HuH-7 (cell line): ENCODE measurements at regions not wholly inside any gene's neighbourhood (a gene's known extent, or its start where the extent isn't known, plus 50 kb on each side); places are given as distances from the start of the nearest gene placed in this dataset.
"Not testable (repeated sequence)": the region's sequence is repeated elsewhere in the genome, so short reads cannot be mapped to it uniquely, and the experiment has no call there.

Experiments used
- DNase-seq: peaks from one replicate; pipeline ENCODE4 v3.0.0; 2011; ENCODE audit warnings: low spot score

GRCh38 chrX:125089761-125090445 lies 229.8 kb upstream of the TEX13C start:
- DNase-seq: no peak

DNA sequence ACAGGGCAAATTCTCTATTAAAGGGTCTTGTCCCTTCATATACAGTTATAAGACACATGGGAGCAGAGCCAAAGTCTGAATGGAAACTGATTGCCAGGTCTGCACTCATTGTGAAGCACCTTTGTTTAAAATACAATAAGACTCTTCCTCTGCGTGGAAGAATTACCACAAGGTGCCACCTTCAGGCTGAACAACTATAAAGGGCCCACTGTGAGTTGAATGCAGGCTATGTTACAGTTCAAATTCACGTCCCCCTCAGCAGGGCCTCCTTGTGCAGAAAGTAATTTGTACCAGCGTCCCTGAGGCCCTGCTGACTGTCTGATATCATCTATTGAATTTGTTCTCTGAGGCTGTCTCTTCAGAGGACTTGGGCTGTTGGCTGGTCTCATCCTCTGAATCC lies 225.8 kb upstream of the TEX13C start:
- DNase-seq: no peak

GRCh38 chrX:125094901-125095300 lies 224.8 kb upstream of the TEX13C start:
- DNase-seq: no peak

DNA sequence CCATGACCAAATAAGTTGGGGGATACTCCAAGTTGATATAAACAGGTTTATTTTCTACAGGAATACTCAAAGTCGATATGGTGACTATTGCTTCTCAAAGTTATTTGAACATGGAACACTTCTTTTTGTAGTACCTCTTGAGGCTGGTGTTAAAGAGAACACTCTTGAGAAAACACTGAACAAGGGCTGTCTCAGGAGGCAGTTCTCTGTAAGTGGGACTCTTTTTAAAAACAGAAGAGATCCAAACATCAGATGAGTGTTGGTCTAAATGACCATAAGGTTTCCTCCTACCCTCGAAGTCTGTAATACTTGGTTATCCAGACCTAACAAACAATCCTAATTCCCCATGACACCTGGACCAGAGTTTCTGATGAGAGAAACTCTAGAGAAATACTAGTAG lies 223.2 kb upstream of the TEX13C start:
- DNase-seq: no peak

DNA sequence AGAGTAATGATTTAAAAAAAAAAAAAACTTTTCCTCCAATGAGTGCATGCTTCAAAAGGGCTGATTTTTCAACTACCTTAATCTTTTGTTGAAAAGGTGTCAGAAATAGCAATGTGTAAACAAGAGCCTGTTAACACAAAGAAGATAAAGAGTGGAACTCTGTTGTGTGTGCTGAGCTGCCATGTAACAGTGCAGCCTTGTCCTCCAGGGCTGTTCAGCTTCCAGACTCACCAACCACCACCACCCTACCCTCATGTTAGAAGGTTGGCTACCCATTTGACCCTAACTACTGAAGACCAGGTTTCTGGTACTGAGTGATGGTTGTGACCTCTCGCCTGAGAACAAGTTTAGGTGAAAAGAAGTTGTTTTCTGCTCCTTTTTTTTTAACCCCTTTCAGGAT lies 222.8 kb upstream of the TEX13C start:
- DNase-seq: no peak

DNA sequence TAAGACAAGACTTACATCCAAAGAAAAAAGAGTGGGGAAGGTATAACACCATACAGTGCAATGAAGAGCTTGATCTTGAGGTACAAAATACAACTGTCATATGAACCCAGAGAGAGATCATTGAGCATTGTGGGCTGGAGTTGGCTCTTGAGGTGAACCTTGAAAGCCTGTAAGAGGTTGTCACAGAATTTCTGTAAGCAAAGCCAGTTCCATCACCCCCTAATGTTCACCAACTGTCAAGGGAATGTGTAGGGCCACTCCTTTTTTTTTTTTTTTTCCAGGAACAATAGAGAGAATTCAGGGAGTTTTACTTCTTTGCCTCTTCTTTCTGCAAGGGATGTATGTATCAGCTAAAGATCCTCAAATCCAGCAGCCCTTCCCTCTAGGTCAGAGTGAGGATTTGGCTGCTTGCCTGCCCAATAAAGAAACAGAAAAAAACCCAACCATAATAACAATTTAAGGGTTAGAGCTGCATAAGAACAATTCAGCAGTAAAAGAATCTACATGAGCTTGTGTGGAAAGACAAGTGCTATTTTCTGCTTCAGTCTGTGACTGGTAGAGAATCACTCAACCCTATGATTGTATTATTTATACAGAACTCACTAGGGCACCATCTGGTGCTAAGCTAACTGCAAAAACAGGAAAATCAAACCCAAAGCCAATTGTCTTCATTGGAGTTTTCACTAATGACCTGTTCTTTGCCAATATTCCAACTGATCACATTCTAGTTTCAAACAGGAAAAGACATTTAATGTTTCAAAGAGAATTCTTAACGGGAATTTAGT lies 217.5 kb upstream of the TEX13C start:
- no peak for DNase-seq

GRCh38 chrX:125103693-125104092 lies 216.0 kb upstream of the TEX13C start:
- no peak for DNase-seq

DNA sequence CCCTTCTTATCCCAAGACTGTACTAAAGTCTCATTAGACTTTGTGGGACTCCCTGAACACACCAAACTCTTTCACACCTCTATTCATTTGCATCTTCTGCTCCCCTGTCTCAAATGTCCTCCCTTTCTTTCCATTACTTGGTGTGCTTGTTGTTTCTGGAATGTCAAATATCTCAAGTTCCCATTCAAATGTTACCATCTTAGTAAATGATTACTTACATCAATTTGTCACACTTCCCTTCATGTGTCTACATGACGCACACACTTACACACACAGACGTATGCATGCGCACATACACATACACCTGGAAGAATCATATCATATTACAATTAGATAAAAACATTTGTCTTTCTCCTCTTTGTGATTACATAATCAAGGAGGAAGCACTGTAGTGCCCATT lies 210.8 kb upstream of the TEX13C start:
- no peak for DNase-seq

DNA sequence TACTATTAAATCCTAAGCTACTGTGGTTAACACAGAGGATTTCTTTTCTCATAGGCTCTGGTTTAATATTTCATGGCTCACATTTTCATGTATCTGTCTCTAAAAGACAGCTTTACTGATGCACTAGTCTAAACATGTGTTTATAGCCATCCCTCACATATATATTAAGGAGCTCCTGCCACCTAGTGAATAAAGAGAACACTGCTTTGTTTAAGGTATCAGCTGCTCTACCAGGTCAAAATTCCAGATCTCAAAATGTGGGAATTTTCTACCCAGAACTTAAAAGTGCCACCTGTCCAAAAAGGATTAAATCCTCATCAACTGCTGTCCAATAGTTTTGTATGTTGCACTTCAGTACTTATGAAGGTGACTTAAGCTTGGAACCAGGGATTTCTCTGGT lies 188.5 kb upstream of the TEX13C start:
- no peak for DNase-seq

DNA sequence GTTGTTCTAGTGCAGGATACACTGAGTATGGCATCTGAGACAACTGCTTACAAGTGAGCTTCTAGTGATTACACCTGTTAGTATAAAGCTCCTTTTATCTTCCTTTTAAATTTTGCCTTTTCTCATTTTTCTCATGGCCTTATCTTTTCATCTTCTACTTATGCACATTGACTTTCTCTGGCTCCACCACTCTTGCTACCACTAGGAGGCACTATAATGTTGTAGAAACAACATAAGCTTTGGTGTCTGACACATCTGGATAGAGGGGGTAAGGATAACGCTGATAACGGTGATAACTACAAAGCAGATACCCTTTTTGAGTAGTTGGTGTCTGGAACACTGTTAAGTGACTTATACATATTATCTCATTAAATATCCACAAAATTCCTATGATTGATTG lies 187.4 kb upstream of the TEX13C start:
- no peak for DNase-seq

DNA sequence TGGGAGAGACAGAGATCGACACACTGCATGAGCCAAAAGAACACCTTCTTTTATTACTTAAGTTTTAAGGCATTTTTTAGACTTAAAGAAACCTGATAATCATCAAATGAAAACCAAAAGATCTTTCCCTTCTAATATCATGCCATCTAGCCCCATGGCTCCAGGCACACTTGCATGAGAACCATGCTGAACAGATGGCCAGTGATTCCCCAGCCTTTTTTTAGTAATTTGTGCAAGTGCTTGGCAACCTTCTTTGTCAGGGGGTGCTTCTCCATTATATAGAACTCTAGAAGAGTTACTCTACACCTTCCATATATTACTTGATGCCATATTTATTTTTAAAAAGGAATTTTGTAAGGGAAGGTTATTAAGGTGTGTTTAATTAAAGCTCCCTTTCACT lies 182.2 kb upstream of the TEX13C start:
- no peak for DNase-seq

DNA sequence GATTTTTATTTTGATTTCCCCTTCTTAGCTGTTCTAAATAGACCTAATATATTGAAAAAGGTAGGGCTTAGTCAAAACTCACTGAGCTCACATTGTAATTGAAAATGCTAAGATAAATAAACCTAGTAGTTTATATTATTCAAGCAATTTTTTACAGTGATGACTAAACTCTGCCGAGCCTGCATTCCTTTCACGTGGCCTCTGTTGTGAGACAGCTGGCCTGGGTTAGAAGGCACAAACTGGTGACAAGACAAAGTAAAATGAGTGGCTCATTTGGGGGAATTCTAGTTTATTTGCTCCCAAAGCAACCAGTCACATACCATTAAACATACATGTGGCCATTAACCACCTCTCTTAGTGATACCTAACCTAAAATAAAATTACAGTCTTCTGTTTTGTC lies 169.4 kb upstream of the TEX13C start:
- DNase-seq: no peak

DNA sequence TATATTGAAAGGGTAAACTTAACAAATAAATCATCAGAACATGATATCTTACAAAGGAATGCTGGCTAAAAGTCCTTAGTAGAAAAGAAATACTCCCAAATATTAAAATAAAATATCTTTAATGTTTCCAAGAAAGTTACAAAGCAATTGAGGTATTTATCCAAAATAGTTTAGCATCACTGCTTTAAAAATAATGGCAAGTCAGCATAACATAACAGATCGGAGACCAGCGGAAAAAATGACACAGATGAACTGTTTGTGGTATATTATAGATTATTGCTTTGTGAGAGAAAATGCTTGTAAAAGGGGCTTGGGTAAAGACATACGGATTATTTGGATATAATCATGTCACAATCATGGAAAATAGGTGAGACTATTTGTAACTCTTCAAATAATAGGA lies 168.5 kb upstream of the TEX13C start:
- DNase-seq: no peak

DNA sequence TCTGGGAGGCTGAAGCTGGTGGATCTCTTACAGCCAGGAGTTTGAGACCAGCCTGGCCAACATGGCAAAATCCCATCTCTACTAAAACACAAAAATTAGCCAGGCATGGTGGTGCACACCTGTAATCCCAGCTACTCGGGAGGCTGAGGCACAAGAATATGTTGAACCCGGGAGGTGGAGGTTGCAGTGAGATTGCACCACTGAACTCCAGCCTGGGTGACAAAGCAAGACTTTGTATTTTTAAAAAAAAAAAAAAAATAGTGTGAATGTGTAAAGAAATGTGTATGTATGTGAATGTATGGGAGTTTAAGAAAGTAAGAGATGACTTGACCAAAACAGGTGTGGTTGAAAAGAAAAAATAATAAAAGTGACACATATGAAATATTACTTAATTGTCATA lies 167.7 kb upstream of the TEX13C start:
- no peak for DNase-seq

- no peak for DNase-seq
Observed at GRCh38 chrX:125153621-125154020, 166.1 kb upstream of the TEX13C start.

DNA sequence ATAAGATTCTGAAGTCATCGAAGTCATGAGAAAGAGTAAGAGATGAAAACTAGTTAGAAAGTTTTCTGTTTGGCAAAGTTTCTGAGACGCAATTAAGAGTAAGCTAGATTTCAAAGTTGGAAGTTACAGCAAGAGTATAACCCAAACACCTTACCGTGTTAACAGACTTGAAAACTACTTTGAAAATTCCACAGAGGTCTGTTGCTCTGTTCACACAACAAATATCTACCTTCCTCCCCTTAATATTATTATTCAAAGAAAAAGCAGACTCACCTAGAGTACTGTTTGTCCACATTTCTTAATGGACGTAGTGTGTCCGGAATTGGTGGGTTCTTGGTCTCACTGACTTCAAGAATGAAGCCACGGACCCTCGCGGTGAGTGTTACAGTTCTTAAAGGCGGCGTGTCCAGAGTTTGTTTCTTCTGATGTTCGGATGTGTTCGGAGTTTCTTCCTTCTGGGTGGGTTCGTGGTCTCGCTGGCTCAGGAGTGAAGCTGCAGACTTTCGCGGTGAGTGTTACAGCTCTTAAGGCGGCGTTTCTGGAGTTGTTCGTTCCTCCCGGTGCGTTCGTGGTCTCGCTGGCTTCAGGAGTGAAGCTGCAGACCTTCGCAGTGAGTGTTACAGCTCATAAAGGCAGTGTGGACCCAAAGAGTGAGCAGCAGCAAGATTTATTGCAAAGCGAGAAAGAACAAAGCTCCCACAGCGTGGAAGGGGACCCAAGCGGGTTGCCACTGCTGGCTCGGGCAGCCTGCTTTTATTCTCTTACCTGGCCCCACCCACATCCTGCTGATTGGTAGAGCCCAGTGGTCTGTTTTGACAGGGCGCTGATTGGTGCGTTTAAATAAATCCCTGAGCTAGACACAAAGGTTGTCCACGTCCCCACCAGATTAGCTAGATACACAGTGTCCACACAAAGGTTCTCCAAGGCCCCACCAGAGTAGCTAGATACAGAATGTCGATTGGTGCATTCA lies 165.1 kb upstream of the TEX13C start:
- not testable (repeated sequence) for DNase-seq

GRCh38 chrX:125155296-125156033 lies 164.2 kb upstream of the TEX13C start:
- not testable (repeated sequence) for DNase-seq

GRCh38 chrX:125170459-125170858 lies 149.2 kb upstream of the TEX13C start:
- DNase-seq: no peak

- no peak for DNase-seq
Observed at GRCh38 chrX:125172531-125172930, 147.1 kb upstream of the TEX13C start.

GRCh38 chrX:125175991-125176584 lies 143.6 kb upstream of the TEX13C start:
- no peak for DNase-seq

DNA sequence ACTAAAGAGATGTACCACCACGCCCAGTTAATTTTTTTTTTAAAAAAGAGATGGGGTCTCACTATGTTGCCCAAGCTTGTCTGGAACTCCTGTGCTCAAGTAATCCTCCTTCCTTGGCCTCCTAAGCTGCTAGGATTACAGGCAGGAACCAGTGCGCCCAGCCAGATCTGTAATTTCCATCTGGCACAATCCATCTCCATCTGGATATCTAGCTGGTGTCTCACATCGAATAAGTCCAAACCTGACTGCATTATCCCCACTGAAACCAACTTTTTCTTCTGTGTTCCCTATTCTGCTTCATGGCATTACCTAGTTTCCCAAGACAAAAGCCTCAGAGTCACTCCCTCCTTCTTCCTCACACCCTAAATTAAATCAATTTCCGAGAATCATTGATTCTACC lies 125.8 kb upstream of the TEX13C start:
- no peak for DNase-seq

GRCh38 chrX:125198546-125198945 lies 121.1 kb upstream of the TEX13C start:
- DNase-seq: no peak
